ENCODE measurements at regions not wholly inside any gene's neighbourhood (a gene's known extent, or its start where the extent isn't known, plus 50 kb on each side); places are given as distances from the start of the nearest gene placed in this dataset.
A peak's percentile ranks its signal among the peaks of the same experiment; 100 is the strongest.

DNA sequence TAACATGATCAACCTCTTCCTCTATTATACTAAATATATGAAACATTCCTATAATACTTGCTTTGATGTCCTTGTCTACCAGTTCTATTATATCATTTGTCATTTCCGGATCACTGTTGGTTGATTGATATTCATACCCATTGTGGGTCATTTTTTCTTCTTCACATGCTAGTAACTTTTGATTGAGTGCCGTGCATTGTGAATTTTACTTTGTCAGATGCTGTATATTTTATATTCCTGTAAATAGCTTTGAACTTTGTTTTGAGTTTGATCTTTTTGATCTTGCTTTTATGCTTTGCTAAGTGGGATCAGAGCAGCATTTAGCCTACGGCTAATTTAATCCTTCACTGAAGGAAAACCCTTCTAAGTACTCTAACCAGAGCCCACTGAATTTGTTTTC is 168.9 kb upstream of the RAB6C start:
- Histone ChIP-seq H3K9ac (ENCODE audit: low read length) (no peak overlapping the region), H3K36me3 (replicated peaks; ENCODE audit: low read depth, low read length) (no peaks in the 10 kb centered on the region), H3K9me3 (ENCODE audit: insufficient read depth, low read length) (peaks cover 3% of the 10 kb centered on the region; the same call in 1 of the 2 replicates), H3K4me1 (ENCODE audit: low read length) (peaks cover 11% of the 10 kb centered on the region), H3K4me3 (ENCODE audit: low read length) (no peak overlapping the region), H4K20me1 (ENCODE audit: insufficient read depth, low read length) (no peaks in the 10 kb centered on the region), H3K27ac (ENCODE audit: low read length) (no peak overlapping the region), H2AFZ (ENCODE audit: low read depth, low read length) (no peak overlapping the region), H3K4me2 (ENCODE audit: low read length) (no peak overlapping the region), H3K79me2 (ENCODE audit: low read length) (no peaks in the 10 kb centered on the region), H3K27me3 (ENCODE audit: low read depth, low read length) (peaks cover 27% of the 10 kb centered on the region)
- TF ChIP-seq, protein P1, sequence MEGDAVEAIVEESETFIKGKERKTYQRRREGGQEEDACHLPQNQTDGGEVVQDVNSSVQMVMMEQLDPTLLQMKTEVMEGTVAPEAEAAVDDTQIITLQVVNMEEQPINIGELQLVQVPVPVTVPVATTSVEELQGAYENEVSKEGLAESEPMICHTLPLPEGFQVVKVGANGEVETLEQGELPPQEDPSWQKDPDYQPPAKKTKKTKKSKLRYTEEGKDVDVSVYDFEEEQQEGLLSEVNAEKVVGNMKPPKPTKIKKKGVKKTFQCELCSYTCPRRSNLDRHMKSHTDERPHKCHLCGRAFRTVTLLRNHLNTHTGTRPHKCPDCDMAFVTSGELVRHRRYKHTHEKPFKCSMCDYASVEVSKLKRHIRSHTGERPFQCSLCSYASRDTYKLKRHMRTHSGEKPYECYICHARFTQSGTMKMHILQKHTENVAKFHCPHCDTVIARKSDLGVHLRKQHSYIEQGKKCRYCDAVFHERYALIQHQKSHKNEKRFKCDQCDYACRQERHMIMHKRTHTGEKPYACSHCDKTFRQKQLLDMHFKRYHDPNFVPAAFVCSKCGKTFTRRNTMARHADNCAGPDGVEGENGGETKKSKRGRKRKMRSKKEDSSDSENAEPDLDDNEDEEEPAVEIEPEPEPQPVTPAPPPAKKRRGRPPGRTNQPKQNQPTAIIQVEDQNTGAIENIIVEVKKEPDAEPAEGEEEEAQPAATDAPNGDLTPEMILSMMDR (IDR thresholded peaks at IDR 0.05; ENCODE audit: low read depth, low read length) = no peak

DNA sequence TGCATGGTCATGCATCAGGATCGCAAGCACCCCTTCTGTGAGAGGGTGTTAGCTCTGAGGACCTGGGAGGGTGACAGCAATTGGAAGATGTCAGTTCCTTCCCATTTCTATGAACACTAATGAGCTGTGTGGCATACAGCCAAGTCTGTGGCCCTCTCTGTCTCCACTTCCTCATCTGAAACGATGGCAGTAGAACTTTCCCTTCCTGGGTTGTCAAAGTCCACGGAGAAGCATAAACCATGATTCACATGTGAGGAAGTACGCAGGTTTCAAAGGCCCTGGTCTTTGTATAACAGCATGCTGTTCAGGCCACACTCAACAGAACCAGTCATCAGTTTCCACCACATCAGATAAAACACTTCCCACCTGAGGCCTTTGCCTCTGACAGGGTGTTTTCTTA is 167.4 kb upstream of the RAB6C start:
- H3K36me3 ChIP-seq (replicated peaks; ENCODE audit: low read depth, low read length) = no peaks in the 10 kb centered on the region
- H3K4me3 ChIP-seq (ENCODE audit: low read length) = no peak overlapping the region
- no peak overlapping the region for H2AFZ ChIP-seq (ENCODE audit: low read depth, low read length)
- peaks cover 11% of the 10 kb centered on the region; the same call in 1 of the 2 replicates for H3K9me3 ChIP-seq (ENCODE audit: insufficient read depth, low read length)
- no peaks in the 10 kb centered on the region for H3K79me2 ChIP-seq (ENCODE audit: low read length)
- H3K9ac ChIP-seq (ENCODE audit: low read length) = no peak overlapping the region
- TF ChIP-seq, protein P1 (IDR thresholded peaks at IDR 0.05; ENCODE audit: low read depth, low read length) = no peak
- no peak for TF ChIP-seq EZH2phosphoT487 (IDR thresholded peaks at IDR 0.05; ENCODE audit: low read depth)
- H3K27ac ChIP-seq (ENCODE audit: low read length) = 0 out of 2 replicates have a peak overlapping the region, but pooled peaks have one; percentile 13
- H3K27me3 ChIP-seq (ENCODE audit: low read depth, low read length) = peaks cover 27% of the 10 kb centered on the region
- H3K4me1 ChIP-seq (ENCODE audit: low read length) = peaks cover 11% of the 10 kb centered on the region
- no peaks in the 10 kb centered on the region for H4K20me1 ChIP-seq (ENCODE audit: insufficient read depth, low read length)
- peak overlapping the region; percentile 19 for H3K4me2 ChIP-seq (ENCODE audit: low read length)

DNA sequence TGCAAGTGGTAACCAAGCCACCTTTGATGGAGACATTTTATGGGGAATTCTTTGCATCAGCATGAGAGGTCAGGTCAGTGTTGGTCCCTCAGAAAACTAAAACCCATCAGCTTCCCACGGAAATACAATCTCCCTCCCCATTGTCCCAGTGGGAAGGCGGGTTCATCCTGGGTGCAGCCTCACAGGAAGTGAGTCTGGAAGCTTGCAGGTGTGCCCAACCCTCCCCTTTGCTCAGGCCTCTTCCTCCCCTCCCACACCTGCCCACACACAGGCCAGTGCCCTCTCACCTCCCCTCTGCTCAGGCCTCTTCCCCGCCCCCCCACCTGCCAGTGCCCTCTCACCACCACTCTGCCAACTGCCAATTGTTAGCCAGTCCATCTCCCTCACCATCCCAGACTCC is 166.8 kb upstream of the RAB6C start:
- Histone ChIP-seq H3K27ac (ENCODE audit: low read length) (no peak overlapping the region), H3K4me3 (ENCODE audit: low read length) (no peak overlapping the region), H3K9me3 (ENCODE audit: insufficient read depth, low read length) (peaks cover 11% of the 10 kb centered on the region; the same call in 1 of the 2 replicates), H3K79me2 (ENCODE audit: low read length) (no peaks in the 10 kb centered on the region), H3K9ac (ENCODE audit: low read length) (no peak overlapping the region), H3K4me1 (ENCODE audit: low read length) (peaks cover 11% of the 10 kb centered on the region), H3K36me3 (replicated peaks; ENCODE audit: low read depth, low read length) (no peaks in the 10 kb centered on the region), H3K4me2 (ENCODE audit: low read length) (peak overlapping the region; percentile 19; the same call in 1 of the 2 replicates), H2AFZ (ENCODE audit: low read depth, low read length) (no peak overlapping the region), H4K20me1 (ENCODE audit: insufficient read depth, low read length) (no peaks in the 10 kb centered on the region), H3K27me3 (ENCODE audit: low read depth, low read length) (peaks cover 27% of the 10 kb centered on the region)
- TF ChIP-seq EZH2phosphoT487 (IDR thresholded peaks at IDR 0.05; ENCODE audit: low read depth) = no peak
- TF ChIP-seq, protein P1 (IDR thresholded peaks at IDR 0.05; ENCODE audit: low read depth, low read length) = no peak

DNA sequence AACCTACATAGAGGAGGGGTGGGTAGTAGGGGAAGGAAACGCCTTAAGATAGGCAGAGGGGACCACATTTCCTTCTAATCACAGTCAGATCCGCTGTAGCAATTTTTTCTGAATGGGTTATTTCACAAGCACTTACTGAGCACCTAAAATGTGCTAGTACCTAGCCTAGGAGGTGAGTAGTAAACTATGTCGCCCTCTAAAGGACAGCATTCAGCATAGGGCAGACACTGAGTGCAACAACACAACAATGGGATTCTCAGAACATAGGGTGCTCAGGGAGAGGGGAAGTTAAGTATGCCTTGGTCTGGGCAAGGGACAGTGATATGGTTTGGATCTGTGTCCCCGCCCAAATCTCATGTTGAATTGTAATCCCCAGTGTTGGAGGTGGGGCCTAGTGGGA is 166.1 kb upstream of the RAB6C start:
- H3K36me3 ChIP-seq (replicated peaks; ENCODE audit: low read depth, low read length) = no peaks in the 10 kb centered on the region
- peaks cover 27% of the 10 kb centered on the region for H3K27me3 ChIP-seq (ENCODE audit: low read depth, low read length)
- no peak overlapping the region for H3K4me3 ChIP-seq (ENCODE audit: low read length)
- TF ChIP-seq, protein P1 (IDR thresholded peaks at IDR 0.05; ENCODE audit: low read depth, low read length) = peak; percentile 61
- no peak for TF ChIP-seq EZH2phosphoT487 (IDR thresholded peaks at IDR 0.05; ENCODE audit: low read depth)
- H3K4me2 ChIP-seq (ENCODE audit: low read length) = no peak overlapping the region
- H3K27ac ChIP-seq (ENCODE audit: low read length) = no peak overlapping the region
- H4K20me1 ChIP-seq (ENCODE audit: insufficient read depth, low read length) = no peaks in the 10 kb centered on the region
- H3K9me3 ChIP-seq (ENCODE audit: insufficient read depth, low read length) = peaks cover 11% of the 10 kb centered on the region; the same call in 1 of the 2 replicates
- no peak overlapping the region for H2AFZ ChIP-seq (ENCODE audit: low read depth, low read length)
- H3K9ac ChIP-seq (ENCODE audit: low read length) = no peak overlapping the region
- H3K79me2 ChIP-seq (ENCODE audit: low read length) = no peaks in the 10 kb centered on the region
- peaks cover 14% of the 10 kb centered on the region for H3K4me1 ChIP-seq (ENCODE audit: low read length)
